H1 (cell line): ENCODE measurements at regions not wholly inside any gene's neighbourhood (a gene's known extent, or its start where the extent isn't known, plus 50 kb on each side); places are given as distances from the start of the nearest gene placed in this dataset.

Source experiments
- KDM4A ChIP-seq: IDR thresholded peaks from one replicate; pipeline ENCODE4 v1.7.1; 2012; ENCODE audit warnings: low read depth, mild to moderate bottlenecking, moderate library complexity, low read length, inconsistent platforms; ENCODE audit not compliant: severe bottlenecking
- RAD21 ChIP-seq, 2 experiments: IDR thresholded peaks in 1 of 2; conservative IDR thresholded peaks in 1 of 2; 2 replicates each; pipeline ENCODE4 v1.6.1; 2011; ENCODE audit warnings: low read depth in 2 of 2, low read length in 2 of 2, improper control_type of control experiment in 1 of 2, inconsistent platforms in 1 of 2, mild to moderate bottlenecking in 1 of 2, moderate library complexity in 1 of 2
- SIN3A ChIP-seq, 2 experiments: IDR thresholded peaks in 1 of 2; conservative IDR thresholded peaks in 1 of 2; 2 replicates each; pipeline ENCODE4 v1.6.1; 2011 to 2012; ENCODE audit warnings: low read length in 2 of 2, improper control_type of control experiment in 1 of 2, low read depth in 1 of 2, mild to moderate bottlenecking in 1 of 2

DNA sequence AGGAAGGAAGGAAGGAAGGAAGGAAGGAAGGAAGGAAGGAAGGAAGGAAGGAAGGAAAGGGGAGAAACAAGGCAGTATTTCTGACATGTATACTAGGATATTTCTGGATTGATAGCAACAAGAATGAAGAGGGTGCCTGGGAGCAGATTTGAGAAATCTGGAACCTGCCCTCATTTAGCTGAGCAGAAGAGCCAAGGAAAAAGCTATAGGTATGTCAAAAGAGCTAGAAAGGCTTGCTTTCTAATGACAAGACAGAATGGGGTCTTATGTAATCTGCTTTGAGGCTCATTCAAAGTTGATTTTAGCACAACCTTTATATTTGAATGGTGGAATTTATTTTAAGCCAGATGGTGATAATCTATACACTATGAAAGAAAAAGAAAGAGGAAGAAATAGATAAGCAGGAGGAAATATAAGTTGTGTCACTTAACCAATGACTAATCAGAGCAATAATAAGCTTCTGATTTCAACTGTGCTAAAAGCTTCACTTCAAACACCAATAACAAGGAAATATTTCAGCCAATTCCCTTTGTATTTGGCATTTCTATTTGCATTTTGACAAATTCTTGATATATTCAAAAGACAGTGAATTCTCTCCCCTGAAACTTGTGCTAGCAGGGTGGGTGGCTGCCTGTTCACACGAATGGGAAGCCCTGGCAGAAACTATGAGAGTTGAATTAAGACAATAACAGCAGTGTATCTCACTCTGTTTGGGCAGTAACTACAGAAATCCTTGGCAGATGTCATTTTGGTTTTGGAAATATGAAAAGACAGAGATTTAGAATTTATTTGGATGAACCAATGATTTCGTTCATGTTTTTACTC, 76.3 kb upstream of the FLRT2 start:
- TF ChIP-seq SIN3A (conservative IDR thresholded peaks at IDR 0.05 in 1 of 2, IDR thresholded peaks at IDR 0.05 in 1 of 2; ENCODE audit: low read depth in 1 of 2, low read length in 2 of 2) (no peak), RAD21 (IDR thresholded peaks at IDR 0.05 in 1 of 2, conservative IDR thresholded peaks at IDR 0.05 in 1 of 2; ENCODE audit: low read depth in 2 of 2, low read length in 2 of 2) (no peak), KDM4A (no peak)
